PFSK-1 (cell line): ENCODE measurements at regions not wholly inside any gene's neighbourhood (a gene's known extent, or its start where the extent isn't known, plus 50 kb on each side); places are given as distances from the start of the nearest gene placed in this dataset.

ENCODE experiments used
- FOXP2 ChIP-seq: optimal IDR thresholded peaks from 2 replicates; pipeline ENCODE3; 2011; ENCODE audit warnings: borderline replicate concordance, control low read depth, inconsistent platforms; ENCODE audit not compliant: insufficient read depth; ENCODE audit errors: extremely low read length, extremely low read depth
- POLR2AphosphoS5 ChIP-seq: IDR thresholded peaks from 2 replicates; pipeline ENCODE4 v1.6.1; 2012; ENCODE audit warnings: low read depth, mild to moderate bottlenecking, control low read depth, low read length, moderate library complexity
- REST ChIP-seq, 2 experiments: IDR thresholded peaks; 2 replicates each; pipeline versions ENCODE4 v1.6.1 to v1.8.0; 2011 to 2012; ENCODE audit warnings: low read depth in 2 of 2, low read length in 2 of 2, control low read depth in 1 of 2, inconsistent platforms in 1 of 2, mild to moderate bottlenecking in 1 of 2, moderate library complexity in 1 of 2; ENCODE audit not compliant: insufficient read depth in 1 of 2
- SIN3A ChIP-seq: IDR thresholded peaks from 2 replicates; pipeline ENCODE4 v1.6.1; 2012; ENCODE audit warnings: mild to moderate bottlenecking, low read length, moderate library complexity, borderline replicate concordance; ENCODE audit not compliant: insufficient read depth
- TAF1 ChIP-seq: IDR thresholded peaks from 2 replicates; pipeline ENCODE4 v1.6.1; 2012; ENCODE audit warnings: low read length, control low read depth, borderline replicate concordance; ENCODE audit not compliant: insufficient read depth

- TF ChIP-seq TAF1 (no peak), POLR2AphosphoS5 (no peak), REST (IDR thresholded peaks at IDR 0.05; ENCODE audit: insufficient read depth in 1 of 2, low read depth in 2 of 2, low read length in 2 of 2) (no peak), SIN3A (no peak), FOXP2 (no peak)
These were observed 61.5 kb upstream of the ATP1B1 start for GRCh38 chr1:169044971-169045370.

- TF ChIP-seq POLR2AphosphoS5 (no peak), REST (IDR thresholded peaks at IDR 0.05; ENCODE audit: insufficient read depth in 1 of 2, low read depth in 2 of 2, low read length in 2 of 2) (no peak), TAF1 (no peak), SIN3A (no peak), FOXP2 (no peak)
These were observed 59.8 kb upstream of the ATP1B1 start for GRCh38 chr1:169046671-169047070.

GRCh38 chr1:169047074-169047473, 59.4 kb upstream of the ATP1B1 start:
- TF ChIP-seq FOXP2 (no peak), REST (IDR thresholded peaks at IDR 0.05; ENCODE audit: insufficient read depth in 1 of 2, low read depth in 2 of 2, low read length in 2 of 2) (no peak), POLR2AphosphoS5 (no peak), TAF1 (no peak), SIN3A (no peak)

- TF ChIP-seq REST (IDR thresholded peaks at IDR 0.05; ENCODE audit: insufficient read depth in 1 of 2, low read depth in 2 of 2, low read length in 2 of 2) (no peak), SIN3A (no peak), FOXP2 (no peak), TAF1 (no peak), POLR2AphosphoS5 (no peak)
These were observed 58.4 kb upstream of the ATP1B1 start for GRCh38 chr1:169048043-169048442.

GRCh38 chr1:169049258-169049938, 57.1 kb upstream of the ATP1B1 start:
- TF ChIP-seq REST (IDR thresholded peaks at IDR 0.05; ENCODE audit: insufficient read depth in 1 of 2, low read depth in 2 of 2, low read length in 2 of 2) (no peak), TAF1 (no peak), POLR2AphosphoS5 (no peak), SIN3A (no peak), FOXP2 (no peak)
